HT-29 (cell line): ENCODE measurements at regions not wholly inside any gene's neighbourhood (a gene's known extent, or its start where the extent isn't known, plus 50 kb on each side); places are given as distances from the start of the nearest gene placed in this dataset.

ENCODE experiments used
- DNase-seq: peaks from one replicate; pipeline ENCODE4 v3.0.0-alpha.2; 2015; ENCODE audit warnings: low spot score

DNA sequence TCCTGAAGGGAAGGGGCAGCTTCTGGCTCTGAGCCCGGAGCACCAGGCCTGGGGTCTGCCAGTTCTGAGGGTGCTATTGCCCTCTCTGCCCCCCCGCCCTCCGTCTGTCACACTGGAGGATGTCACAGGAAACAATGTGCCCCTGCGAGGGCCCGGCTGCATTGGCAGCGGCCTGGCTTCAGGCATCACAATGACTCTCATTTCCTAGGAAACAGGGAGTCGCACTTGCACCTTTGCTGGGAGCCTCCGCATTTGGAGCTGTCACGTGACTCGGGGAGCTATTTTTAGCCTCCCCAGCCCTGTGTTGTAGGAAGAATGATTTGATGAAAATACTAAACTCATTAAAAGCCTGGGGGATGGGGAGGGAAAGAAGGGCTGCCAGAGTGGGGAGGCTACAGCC is 518.9 kb downstream of the SHQ1 start:
- DNase-seq, result no peak

DNA sequence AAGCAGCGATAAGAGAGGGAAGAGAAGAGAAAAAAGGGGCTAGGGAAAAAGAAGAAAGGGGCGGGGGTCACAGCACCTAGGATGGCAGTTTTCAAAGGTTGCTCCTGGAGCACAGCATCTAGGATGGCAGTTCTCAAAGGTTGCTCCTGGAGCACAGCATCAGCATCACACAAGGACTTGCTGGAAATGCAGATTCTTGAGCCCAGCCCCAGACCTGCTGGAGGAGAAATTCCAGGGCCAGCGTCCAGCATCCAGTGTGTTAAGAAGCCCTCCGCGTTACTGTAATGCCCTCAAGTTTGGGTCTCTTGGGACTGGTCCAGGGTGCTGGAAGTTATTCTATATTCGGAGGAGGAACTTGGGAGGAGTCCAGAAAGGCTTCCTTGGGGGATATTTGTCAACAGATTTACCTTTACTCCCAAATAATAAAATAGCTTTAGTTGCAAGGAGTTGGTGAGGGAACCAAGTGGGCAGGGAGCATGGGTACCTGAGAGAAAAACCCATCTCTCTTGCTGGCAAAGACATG is 519.4 kb downstream of the SHQ1 start:
- no peak for DNase-seq

DNA sequence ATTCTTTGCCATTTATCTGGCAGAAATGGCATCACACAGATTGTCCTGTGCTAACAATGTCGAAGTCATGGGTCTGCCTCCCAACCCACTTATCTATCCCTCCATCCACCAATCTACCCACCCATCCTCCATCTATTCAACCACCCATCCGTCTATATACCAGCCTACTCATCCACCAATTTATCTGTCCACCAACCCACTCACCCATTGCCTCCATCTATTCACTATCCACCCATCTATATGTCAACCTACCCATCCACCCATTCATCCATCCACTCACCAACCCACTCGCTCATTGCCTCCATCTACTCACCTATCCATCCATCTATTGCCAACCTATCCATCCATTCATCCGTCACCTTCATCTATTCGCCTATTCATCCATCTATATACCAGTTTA is 521.2 kb downstream of the SHQ1 start:
- no peak for DNase-seq

DNA sequence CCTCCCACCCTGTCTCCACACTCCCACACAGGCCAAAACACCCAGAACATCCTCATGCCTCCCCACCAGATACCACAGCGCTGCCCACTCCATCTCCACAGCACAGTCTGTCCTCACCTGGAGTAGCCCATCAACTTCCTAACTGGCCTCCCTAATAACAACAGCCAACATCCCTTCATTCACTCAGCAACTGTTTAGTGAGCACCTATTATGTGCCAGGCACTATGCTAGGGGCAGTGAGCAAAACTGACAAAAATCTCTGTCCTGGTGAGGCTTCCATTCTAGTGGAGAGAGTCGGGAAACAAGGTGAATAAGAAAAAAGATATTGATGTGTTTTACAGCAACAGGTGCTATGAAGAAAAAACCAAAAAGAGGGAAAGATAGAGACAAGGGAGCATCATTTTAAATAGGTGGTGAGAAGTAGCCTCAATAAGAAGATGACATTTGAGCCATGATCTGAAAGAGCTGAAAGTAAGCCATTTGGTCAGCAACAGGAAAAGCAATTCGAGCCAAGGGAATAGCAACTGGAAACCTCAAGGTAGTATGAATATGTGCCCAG is 523.9 kb downstream of the SHQ1 start:
- DNase-seq, result no peak

DNA sequence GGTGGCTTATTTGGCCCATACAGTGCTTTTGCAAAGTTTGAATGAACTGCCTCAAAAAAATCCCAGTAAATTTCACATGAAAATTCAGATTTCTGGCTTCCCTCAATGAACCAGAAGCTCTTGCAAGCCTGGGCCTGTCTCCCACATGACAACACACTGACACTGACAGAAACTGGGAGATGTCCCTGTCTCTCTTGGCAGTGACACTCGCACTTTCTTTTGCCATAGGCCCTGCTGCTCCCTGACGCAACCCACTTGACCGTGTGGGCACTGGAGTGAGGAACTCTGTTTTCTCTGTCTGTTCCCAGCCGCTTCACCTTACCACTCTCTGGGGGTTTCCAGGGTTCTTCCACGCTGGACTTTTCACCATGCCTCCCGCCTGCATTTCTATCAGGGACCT is 524.5 kb downstream of the SHQ1 start:
- DNase-seq, result no peak

DNA sequence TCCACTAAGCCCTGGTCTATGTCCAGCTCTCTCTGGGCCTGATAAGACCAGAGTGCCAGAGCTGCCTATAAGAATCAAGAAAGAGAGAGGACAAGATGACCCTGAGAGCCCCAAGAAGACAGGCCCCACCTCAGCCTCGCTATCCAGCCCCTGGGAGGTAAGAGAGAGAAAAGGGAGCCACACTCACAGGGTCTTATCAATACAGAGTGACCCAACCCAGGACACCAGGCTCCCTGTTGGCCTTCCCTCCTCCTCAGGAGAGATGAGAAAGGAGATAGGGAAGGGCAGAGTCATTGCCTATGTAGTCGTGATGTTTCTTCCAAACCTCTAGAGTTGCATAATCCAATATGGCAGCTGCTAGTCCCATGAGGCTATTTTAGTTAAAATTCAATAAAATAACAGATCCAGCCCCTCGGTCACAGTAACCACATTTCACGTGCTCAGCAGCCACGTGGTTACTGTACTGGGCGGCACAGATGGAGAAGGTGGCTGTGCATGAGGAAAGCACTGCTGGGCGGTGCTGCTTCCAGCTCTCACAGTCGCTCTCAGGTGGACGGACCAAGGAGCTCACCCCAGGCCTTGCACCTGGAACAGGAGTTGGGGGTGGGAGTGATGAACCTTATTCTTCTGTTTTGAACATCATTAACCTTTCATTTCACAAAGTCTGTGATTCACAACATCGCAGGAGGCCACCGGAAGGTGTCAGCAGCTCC is 525.8 kb downstream of the SHQ1 start:
- no peak for DNase-seq

DNA sequence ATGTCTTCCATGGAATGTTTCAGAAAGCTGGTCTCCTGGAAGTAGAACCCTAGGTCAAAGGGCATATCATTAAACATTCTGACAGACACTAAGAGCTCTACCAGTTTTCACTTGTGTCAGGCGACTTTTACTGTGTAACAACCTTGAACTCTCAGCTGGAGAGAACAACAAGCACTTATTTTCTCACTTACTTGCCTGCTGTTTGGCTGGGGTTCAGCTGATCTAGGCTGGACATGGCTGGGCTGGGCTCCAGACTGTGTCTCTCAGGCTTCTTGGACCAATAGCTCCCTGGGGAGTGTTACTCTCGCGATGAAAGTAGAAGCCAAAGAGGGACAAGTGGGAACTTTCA is 527.3 kb downstream of the SHQ1 start:
- no peak for DNase-seq

DNA sequence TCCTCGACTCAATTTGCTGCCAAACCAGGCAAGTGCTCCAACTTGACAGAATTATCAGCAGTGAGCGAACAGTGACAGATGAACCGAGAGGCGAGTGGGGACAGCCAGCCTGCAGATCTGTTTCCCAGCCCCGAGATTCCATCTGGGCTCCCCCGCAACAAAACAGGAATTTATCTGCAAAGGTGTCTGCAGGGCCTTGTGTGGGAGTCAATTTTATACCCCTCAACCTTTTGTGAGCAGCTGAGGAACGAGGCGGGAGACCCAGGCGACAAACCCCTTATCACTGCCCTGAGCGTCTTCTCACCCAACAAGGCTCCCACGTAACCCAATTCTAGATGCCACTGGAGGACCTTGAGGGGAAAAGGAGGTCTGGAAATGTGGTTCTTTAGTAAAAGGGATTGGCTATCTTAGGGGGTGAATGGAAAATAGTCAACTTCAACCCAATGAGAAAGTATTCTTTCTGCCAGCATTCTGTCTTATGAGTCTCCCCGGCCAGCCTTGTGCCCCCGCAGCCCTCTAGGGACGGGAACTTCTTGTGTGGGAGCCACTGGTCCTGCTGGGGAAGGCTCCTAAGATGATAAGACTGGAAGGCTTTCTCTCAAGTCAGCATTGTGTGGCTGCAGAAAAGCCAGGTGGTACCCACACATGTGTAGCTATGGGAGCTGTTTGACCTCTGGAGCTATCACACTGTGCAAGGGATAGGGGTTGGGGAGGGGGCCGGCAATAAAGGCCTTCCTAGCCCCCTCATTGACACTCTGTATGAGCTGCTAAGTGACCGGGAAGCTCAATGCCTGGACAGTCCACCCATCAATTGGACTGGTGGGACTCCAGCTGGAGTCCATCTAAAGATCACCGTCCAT is 527.9 kb downstream of the SHQ1 start:
- no peak for DNase-seq

DNA sequence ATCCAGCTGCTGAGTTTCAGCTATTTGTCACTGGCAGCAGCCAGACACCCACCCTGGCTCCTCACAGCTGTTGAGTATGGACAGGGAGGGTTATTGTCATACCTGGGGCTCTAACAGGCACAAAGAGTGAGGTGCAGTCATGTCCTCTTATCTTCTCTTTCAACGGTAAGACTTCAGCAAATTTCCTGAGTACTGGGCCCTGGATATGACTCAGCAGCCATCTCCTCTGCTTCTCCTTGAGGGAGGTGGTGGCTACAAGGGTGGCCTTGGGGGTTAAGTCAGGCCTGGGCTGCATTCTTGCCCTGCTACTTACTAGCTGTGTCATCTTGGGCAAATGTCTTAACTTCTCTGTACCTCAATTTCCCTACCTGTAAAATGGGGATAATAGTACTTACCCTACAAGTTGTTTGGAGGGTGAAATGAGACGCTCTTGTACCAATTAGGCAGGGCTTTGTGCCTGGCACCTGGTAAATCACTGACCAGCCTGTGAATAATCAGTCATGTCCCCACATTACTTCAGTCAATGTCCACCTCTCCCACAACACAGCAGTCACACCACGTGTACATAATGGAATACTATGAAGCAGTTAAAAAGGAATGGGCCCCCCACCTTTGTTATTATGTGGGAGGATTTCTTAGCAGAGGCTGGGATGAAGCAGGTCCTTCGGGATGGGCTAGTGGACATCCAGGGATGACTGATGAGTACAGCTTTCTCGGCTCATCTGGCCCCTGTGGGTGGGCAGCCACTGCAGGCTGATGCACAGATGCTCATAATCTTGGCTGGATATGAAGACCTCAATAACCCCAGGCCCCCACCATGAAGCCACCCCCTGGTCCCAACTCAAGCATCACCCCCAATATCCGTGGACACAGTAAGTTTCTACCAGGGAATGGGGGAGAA is 528.8 kb downstream of the SHQ1 start:
- no peak for DNase-seq

DNA sequence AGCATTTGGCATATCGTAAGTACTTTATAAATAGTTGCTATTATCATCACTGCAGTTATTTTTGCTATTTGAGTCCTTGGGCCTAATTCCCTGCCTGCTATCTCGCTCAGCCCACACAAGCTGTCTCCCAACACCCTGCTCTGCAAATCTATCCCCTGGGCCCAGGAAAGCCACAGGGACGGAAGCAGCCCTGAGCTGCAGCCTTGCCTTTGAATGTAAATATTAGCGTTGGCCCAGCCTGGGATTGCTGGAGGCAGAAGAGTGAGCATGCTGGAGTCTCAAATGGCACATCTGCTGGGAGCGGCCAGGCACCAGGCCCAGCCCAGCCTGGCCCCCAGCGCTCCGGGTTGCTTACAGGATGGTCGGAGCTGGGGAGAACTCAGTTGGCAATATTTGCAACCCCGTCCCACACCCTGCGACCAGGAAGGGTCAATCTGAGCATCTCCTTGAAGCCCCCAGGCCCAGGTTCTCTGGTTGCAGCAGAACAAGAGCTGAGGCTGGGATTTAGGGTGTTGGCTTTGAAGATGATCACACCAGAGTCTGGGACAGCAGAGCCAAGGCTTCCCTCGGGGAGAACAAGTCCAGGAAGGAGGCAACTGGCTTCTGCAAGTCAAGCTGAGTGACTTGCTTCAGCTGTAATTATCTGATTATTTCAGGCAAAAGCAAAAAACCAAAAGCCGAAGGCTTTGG is 529.6 kb downstream of the SHQ1 start:
- no peak for DNase-seq

DNA sequence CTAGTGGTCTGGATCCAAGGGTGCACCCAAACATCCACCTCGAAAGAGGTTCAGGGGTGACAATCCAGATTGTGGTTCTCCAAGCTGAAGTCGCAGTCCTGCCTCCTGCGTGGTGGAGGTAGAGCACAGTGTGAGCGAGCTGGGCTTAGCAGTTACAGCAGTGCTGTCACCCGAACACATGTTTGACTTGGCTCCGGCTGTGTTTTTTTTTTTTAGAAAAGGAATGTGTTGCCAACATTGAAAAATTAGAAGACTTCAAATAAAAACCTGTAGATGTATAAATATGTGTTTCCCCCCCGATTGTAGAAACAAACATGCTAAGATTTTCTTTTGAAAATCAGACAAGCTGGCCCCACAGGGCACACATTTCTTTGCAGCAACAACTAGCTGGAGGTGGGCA is 530.8 kb downstream of the SHQ1 start:
- DNase-seq, result no peak

DNA sequence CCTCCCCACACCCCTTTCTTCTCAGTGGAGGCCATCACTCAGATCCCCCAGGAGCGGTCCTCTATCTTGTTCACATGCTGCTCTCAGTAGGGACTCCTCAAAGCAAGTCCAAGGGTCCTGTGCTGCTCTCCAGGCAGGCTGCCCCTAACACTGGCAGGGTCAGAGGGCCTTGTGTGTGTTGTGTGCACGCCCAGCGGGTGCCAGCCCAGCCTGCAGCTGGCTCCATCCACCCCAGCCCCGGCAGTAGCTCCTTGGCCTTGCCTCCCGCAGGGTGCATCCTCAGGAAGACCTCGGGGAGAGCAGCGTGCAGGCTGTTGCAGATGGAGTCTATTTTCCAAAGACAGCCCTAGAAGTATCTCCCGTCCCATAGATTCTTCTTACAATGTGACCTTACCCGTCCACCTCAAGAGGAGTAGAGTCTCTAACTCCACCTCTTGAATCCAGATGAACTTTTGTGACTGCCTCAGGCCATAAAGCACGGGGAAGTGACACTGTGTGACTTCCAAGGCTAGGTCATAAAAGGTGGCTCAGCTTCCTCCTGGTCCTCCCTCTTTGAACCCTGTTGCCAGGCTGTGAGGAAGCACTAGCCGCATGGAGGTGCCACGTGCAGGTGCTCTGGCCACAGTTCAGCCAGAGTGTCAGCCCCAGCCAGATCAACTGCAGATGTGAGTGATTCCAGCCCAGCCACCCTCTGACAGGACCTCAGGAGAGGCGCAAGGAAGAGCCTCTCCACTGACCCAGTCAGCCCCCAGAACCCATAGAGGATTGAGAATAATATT is 531.6 kb downstream of the SHQ1 start:
- no peak for DNase-seq

DNA sequence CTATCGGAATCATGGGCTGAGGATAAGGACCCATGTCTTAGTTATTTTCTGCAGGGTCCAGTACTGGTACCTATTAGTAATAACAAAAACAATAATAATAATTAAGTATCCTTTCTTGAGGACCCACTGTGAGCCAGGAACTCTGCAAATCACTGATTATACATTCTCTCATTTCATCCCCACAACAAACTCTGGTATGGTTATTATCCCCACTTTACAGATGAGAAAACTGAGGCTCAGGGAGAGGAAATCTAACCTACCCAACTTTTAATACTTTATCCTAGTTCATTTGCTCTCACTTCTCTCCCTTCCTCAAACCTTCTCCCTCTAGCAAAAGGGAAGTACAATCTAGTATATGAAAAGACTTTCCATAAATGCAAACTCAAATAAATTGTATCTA is 528.4 kb upstream of the PROK2 start:
- DNase-seq, result no peak

DNA sequence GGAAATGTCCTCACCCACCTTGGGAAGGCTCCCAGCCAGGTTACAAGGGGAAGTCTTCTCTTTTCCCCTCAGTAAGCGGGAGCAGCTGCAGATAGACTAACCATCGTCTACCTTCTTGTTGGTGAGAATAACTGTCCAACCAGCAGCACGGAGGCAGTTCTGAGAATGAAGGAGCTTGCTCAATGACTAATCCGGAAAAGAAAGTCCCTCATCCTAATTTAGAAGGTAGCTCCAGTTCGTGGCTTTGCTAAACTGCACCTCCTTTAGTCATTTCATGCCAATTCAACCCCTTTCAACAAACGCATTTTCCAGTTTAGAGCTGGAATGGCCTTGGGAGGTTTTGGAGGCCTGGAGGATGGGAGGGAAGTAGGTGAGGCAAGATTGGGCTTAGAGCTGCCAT is 527.4 kb upstream of the PROK2 start:
- DNase-seq, result no peak

DNA sequence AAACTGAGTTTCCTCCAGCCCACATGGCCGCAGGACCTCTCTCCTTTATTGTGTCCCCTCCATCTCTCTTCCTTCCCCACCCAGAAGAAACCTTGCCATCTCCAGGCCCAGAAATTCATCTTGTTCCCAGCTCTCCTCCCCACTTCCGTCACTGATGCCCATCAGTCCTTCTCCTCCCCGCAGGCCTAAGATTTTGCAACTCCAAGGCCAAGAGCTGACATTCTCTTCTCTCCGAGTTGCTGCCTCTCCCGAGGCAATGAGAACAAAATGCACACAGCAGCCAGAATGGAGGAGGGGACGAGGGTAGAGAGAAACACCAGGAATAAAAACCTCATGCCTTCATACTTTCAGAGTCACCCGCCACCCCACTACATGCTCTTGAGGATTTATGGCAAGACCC is 526.5 kb upstream of the PROK2 start:
- no peak for DNase-seq

DNA sequence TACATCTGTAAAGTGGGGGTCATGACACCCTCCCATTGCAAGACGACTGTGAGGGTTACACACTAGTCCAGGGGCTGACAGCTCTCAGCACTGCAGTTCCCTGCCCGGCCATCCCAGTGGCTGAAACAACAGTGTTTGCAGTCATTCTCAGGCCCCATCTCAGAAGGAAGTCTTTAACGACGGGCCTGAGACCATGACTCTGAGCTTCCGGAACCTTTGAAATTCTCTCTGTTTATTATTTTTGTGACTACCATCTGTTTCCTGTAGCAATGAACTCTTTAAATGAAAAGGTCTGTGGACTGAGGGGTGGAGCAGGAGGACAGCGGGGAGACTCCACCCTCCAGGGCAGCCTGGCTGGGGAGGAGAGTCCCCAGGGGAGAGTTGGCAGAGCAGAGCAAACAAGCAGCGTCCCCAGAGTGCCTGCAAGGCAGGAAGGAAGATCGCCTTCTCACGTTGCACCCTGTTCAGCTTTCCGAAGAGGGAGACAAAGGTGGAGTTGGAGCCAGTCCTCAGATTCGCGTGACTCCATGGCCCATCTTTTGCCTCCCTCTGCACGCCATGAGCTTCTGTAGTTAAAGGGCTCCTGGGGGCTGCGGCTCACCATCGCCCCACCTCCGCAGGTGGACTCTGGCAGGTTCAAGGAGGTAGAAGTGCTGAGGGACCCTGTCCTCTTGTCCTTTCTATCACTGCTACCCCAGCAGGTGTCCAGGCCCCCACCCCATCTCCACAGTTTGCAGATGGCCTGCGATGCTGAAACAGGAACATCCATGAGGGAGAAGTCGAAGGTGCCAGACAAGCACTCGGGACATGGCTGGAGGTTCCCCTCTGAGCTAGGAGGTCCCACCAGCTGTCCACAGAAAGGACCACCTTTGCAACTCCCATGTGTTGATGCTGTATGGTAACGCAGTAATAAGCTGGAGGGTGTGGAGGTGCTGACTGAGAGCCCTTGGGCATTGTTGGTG is 525.8 kb upstream of the PROK2 start:
- peak; percentile 16 for DNase-seq

DNA sequence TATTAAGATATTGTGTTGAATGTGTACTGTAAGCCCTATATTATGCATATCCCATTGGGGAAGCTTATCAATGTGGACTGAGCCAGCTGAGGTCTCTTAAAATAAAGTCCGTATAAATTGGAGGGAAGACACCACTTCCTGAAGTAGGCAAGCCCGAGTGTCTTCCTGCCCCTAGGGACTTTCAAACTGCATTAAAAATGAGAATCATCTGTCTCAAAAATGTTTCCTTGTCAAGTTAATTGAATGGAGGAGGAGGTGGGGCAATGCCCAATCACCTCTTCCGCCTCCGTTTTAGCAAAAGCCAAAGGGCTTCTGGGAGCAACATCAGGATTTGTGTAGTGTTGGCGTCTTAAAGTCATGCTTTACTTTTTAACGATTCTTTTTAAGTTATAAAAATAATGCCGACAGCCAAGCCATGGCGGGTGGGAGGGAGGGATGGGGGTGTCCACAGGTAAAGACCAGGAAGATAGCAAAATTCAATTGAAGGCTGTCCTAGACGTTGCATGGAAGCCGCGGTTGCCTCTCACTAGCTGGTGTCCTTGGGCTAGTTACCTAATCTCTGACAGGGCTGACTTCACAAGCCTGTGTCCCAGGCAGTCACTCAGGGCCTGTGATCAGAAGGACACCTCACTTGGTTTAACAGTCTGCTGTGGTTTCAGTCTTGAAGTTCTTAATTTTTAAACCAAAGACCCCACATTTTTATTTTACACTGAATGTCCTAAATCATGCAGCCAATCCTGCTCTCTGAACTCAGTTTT is 524.9 kb upstream of the PROK2 start:
- DNase-seq, result peak; percentile 0

DNA sequence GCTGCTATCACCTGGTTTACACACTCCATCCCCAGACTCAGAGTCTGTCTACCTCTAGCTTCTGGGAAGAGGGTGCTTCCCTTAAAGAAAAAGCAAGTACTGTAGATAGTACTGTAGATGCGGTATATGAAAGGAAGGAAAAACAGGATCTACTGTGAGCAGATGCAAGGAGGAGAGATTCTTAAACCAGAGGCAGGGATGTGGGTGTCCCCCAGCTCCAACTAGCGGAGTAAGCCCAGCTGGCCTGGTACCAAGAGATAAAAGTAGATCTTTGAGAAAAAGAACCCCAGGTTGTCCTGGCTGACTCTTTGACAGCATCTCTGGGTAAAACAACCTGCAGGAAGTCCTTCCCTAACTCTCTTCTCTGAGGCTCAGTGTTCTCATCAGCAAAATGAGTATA is 523.7 kb upstream of the PROK2 start:
- no peak for DNase-seq
